ENCODE measurements at regions not wholly inside any gene's neighbourhood (a gene's known extent, or its start where the extent isn't known, plus 50 kb on each side); places are given as distances from the start of the nearest gene placed in this dataset.

DNA sequence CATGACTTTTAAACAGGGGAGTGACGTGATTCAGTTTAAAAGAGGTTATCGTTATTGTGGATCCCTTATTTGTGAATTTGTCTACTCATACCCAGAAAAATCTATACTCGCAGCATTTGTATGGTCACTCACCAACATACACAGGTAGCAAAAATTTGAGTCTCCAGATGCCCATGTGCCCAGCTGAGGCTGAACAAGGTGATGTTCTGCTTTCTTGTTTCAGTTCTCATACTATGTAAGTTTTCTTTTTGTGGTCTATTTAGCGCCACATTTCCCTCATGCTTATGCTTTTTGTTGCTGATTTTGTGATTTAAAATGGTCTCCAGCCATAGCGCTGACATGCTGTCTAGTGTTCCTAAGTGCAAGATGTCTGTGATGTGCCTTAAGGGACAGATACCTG lies 312.9 kb upstream of the SEMA3A start:
- ATAC-seq (no peak), DNase-seq (ENCODE audit: low read depth, low spot score) (no peak)
- H3K27ac ChIP-seq (ENCODE audit: low read depth, low read length): no peak overlapping the region
- intact Hi-C loops (cut with micrococcal nuclease): no loop called here
- H3K9me2 ChIP-seq (ENCODE audit: insufficient read depth): no peaks in the 10 kb centered on the region
- no peak overlapping the region for H3K4me3 ChIP-seq (replicated peaks in 1 of 2; ENCODE audit: low read depth in 1 of 2, low read length in 2 of 2)
- ChIA-PET POLR2A (no interaction called here), RAD21 (ENCODE audit: low non-redundant PET in 1 of 2, low total read pairs in 2 of 2, uncharacterized antibody in 2 of 2, unreplicated experiment in 2 of 2) (no interaction called here), CTCF (no interaction called here)
- no peaks in the 10 kb centered on the region for H3K36me3 ChIP-seq (ENCODE audit: control insufficient read depth in 1 of 2, insufficient read depth in 2 of 2, low read length in 2 of 2)
- no peak overlapping the region for H2AFZ ChIP-seq (ENCODE audit: low read depth, low read length, poor library complexity, severe bottlenecking)
- no peak overlapping the region for H3K4me2 ChIP-seq (ENCODE audit: low read length)
- no peaks in the 10 kb centered on the region for H3K9me3 ChIP-seq (ENCODE audit: control insufficient read depth in 1 of 2, insufficient read depth in 1 of 2, low read depth in 1 of 2, low read length in 2 of 2)
- no peaks in the 10 kb centered on the region for H4K20me1 ChIP-seq (ENCODE audit: insufficient read depth)
- no peak overlapping the region for H3K9ac ChIP-seq (ENCODE audit: low read length)
- H3K79me2 ChIP-seq (ENCODE audit: insufficient read depth, low read length): no peaks in the 10 kb centered on the region
- H3K4me1 ChIP-seq (ENCODE audit: control insufficient read depth in 1 of 2, insufficient read depth in 2 of 2, low read length in 2 of 2): no peaks in the 10 kb centered on the region
- BruUV-seq (replicated peaks): no TSS peak
- H3K27me3 ChIP-seq (ENCODE audit: insufficient read depth, low read length): no peaks in the 10 kb centered on the region
- TF ChIP-seq, protein P1, sequence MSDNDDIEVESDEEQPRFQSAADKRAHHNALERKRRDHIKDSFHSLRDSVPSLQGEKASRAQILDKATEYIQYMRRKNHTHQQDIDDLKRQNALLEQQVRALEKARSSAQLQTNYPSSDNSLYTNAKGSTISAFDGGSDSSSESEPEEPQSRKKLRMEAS (IDR thresholded peaks at IDR 0.05): no peak
- no peak for TF ChIP-seq REST (IDR thresholded peaks at IDR 0.05; ENCODE audit: low read depth)
- no peak for TF ChIP-seq POLR2AphosphoS5 (IDR thresholded peaks at IDR 0.05; ENCODE audit: low read depth, low read length)
- no peak for TF ChIP-seq SIN3A (IDR thresholded peaks at IDR 0.05; ENCODE audit: low read depth)
- TF ChIP-seq YY1 (IDR thresholded peaks at IDR 0.05; ENCODE audit: extremely low read depth, insufficient replicate concordance, low read depth, low read length): no peak
- no peak for TF ChIP-seq JUND (IDR thresholded peaks at IDR 0.05)
- TF ChIP-seq ZBTB33 (IDR thresholded peaks at IDR 0.05; ENCODE audit: extremely low read depth, insufficient replicate concordance, low read length): no peak
- no peak for TF ChIP-seq CBX3 (IDR thresholded peaks at IDR 0.05; ENCODE audit: low read depth)
- no peak for TF ChIP-seq ELF1 (IDR thresholded peaks at IDR 0.05; ENCODE audit: borderline replicate concordance, low read depth)
- TF ChIP-seq SP1 (IDR thresholded peaks at IDR 0.05; ENCODE audit: low read depth): no peak
- no peak for TF ChIP-seq TCF7L2 (IDR thresholded peaks at IDR 0.05; ENCODE audit: borderline replicate concordance, extremely low read depth, insufficient read depth, insufficient read length)
- TF ChIP-seq ZFX (IDR thresholded peaks at IDR 0.05): no peak
- TF ChIP-seq ATF3 (IDR thresholded peaks at IDR 0.05): no peak
- TF ChIP-seq SRF (IDR thresholded peaks at IDR 0.05; ENCODE audit: low read depth): no peak
- TF ChIP-seq CTCF (IDR thresholded peaks at IDR 0.05 in 2 of 3, conservative IDR thresholded peaks at IDR 0.05 in 1 of 3; ENCODE audit: borderline replicate concordance in 1 of 3, insufficient read depth in 1 of 3, low read depth in 2 of 3, low read length in 2 of 3): no peak
- TF ChIP-seq EZH2 (IDR thresholded peaks at IDR 0.05): no peak
- no peak for TF ChIP-seq EZH2phosphoT487 (IDR thresholded peaks at IDR 0.05; ENCODE audit: borderline replicate concordance)

Measured in HCT116 (cell line).